ENCODE measurements at regions not wholly inside any gene's neighbourhood (a gene's known extent, or its start where the extent isn't known, plus 50 kb on each side); places are given as distances from the start of the nearest gene placed in this dataset.

- H3K36me3 ChIP-seq = no peaks in the 10 kb centered on the region
- no peaks in the 10 kb centered on the region for H3K9me3 ChIP-seq (replicated peaks)
- peaks cover 17% of the 10 kb centered on the region for H3K4me1 ChIP-seq
- peak; percentile 65 to 94 for DNase-seq
- peak overlapping the region; percentile 53 for H3K4me3 ChIP-seq
- H3K27me3 ChIP-seq = no peaks in the 10 kb centered on the region
- peak overlapping the region; percentile 93 for H3K27ac ChIP-seq
These were observed 563.2 kb upstream of the ADGRL2 start for GRCh38 chr1:81237473-81238089.

GRCh38 chr1:81234237-81234636, 566.5 kb upstream of the ADGRL2 start:
- DNase-seq = no peak
- H3K27ac ChIP-seq = no peak overlapping the region
- no peaks in the 10 kb centered on the region for H3K27me3 ChIP-seq
- no peak overlapping the region for H3K4me3 ChIP-seq
- peaks cover 28% of the 10 kb centered on the region for H3K4me1 ChIP-seq
- no peaks in the 10 kb centered on the region for H3K9me3 ChIP-seq (replicated peaks)
- no peaks in the 10 kb centered on the region for H3K36me3 ChIP-seq

GRCh38 chr1:81233591-81233990, 567.1 kb upstream of the ADGRL2 start:
- Histone ChIP-seq H3K27me3 (no peaks in the 10 kb centered on the region), H3K4me1 (peaks cover 21% of the 10 kb centered on the region), H3K9me3 (replicated peaks) (no peaks in the 10 kb centered on the region), H3K27ac (no peak overlapping the region), H3K36me3 (no peaks in the 10 kb centered on the region), H3K4me3 (no peak overlapping the region)
- DNase-seq = no peak

- peaks cover 19% of the 10 kb centered on the region for H3K4me1 ChIP-seq
- no peak for DNase-seq
- no peaks in the 10 kb centered on the region for H3K36me3 ChIP-seq
- H3K27me3 ChIP-seq = no peaks in the 10 kb centered on the region
- H3K4me3 ChIP-seq = no peak overlapping the region
- no peak overlapping the region for H3K27ac ChIP-seq
- no peaks in the 10 kb centered on the region for H3K9me3 ChIP-seq (replicated peaks)
These were observed 568.3 kb upstream of the ADGRL2 start for GRCh38 chr1:81232420-81232819.

- DNase-seq = no peak
- no peak overlapping the region; the same call in 1 of the 2 replicates for H3K27ac ChIP-seq
- no peak overlapping the region for H3K4me3 ChIP-seq
- no peaks in the 10 kb centered on the region for H3K36me3 ChIP-seq
- no peaks in the 10 kb centered on the region for H3K9me3 ChIP-seq (replicated peaks)
- H3K4me1 ChIP-seq = peaks cover 19% of the 10 kb centered on the region
- H3K27me3 ChIP-seq = no peaks in the 10 kb centered on the region
These were observed 569.0 kb upstream of the ADGRL2 start for GRCh38 chr1:81231729-81232038.

GRCh38 chr1:81230983-81231728, 569.6 kb upstream of the ADGRL2 start:
- no peaks in the 10 kb centered on the region for H3K27me3 ChIP-seq
- no peak overlapping the region for H3K4me3 ChIP-seq
- peak overlapping the region; percentile 24 for H3K27ac ChIP-seq

GRCh38 chr1:81228926-81229325, 571.8 kb upstream of the ADGRL2 start:
- Histone ChIP-seq H3K4me1 (peaks cover 13% of the 10 kb centered on the region), H3K4me3 (no peak overlapping the region), H3K27ac (no peak overlapping the region), H3K27me3 (no peaks in the 10 kb centered on the region), H3K9me3 (replicated peaks) (no peaks in the 10 kb centered on the region), H3K36me3 (no peaks in the 10 kb centered on the region)
- DNase-seq = no peak

More at GRCh38 chr1:81230983-81231728, 569.6 kb upstream of the ADGRL2 start:
- no peaks in the 10 kb centered on the region for H3K9me3 ChIP-seq (replicated peaks)
- H3K4me1 ChIP-seq = peaks cover 14% of the 10 kb centered on the region
- no peaks in the 10 kb centered on the region for H3K36me3 ChIP-seq
- peak in 1 of 2 experiments; percentile 43 for DNase-seq

- Histone ChIP-seq H3K27me3 (no peaks in the 10 kb centered on the region), H3K36me3 (no peaks in the 10 kb centered on the region), H3K4me1 (peaks cover 9% of the 10 kb centered on the region), H3K4me3 (no peak overlapping the region), H3K27ac (no peak overlapping the region), H3K9me3 (replicated peaks) (no peaks in the 10 kb centered on the region)
- DNase-seq = no peak
These were observed 574.2 kb upstream of the ADGRL2 start for GRCh38 chr1:81226603-81226928.

- Histone ChIP-seq H3K4me1 (peaks cover 4% of the 10 kb centered on the region), H3K27me3 (no peaks in the 10 kb centered on the region), H3K9me3 (replicated peaks) (no peaks in the 10 kb centered on the region), H3K36me3 (no peaks in the 10 kb centered on the region), H3K4me3 (no peak overlapping the region), H3K27ac (no peak overlapping the region)
- DNase-seq = no peak
These were observed 574.7 kb upstream of the ADGRL2 start for GRCh38 chr1:81225789-81226602.

- Histone ChIP-seq H3K4me1 (no peaks in the 10 kb centered on the region), H3K27ac (no peak overlapping the region), H3K9me3 (replicated peaks) (no peaks in the 10 kb centered on the region), H3K27me3 (no peaks in the 10 kb centered on the region), H3K4me3 (no peak overlapping the region), H3K36me3 (no peaks in the 10 kb centered on the region)
- no peak for DNase-seq
These were observed 576.5 kb upstream of the ADGRL2 start for GRCh38 chr1:81224222-81224621.

GRCh38 chr1:81221564-81221963, 579.2 kb upstream of the ADGRL2 start:
- no peaks in the 10 kb centered on the region for H3K9me3 ChIP-seq (replicated peaks)
- no peak overlapping the region for H3K4me3 ChIP-seq
- no peaks in the 10 kb centered on the region for H3K4me1 ChIP-seq
- no peaks in the 10 kb centered on the region for H3K36me3 ChIP-seq
- no peaks in the 10 kb centered on the region for H3K27me3 ChIP-seq
- H3K27ac ChIP-seq = no peak overlapping the region
- DNase-seq = no peak

- no peaks in the 10 kb centered on the region for H3K4me1 ChIP-seq
- no peaks in the 10 kb centered on the region for H3K27me3 ChIP-seq
These were observed 580.1 kb upstream of the ADGRL2 start for GRCh38 chr1:81220614-81221071.

GRCh38 chr1:81217058-81217457, 583.7 kb upstream of the ADGRL2 start:
- Histone ChIP-seq H3K36me3 (no peaks in the 10 kb centered on the region), H3K27me3 (no peaks in the 10 kb centered on the region), H3K27ac (no peak overlapping the region), H3K9me3 (replicated peaks) (no peaks in the 10 kb centered on the region), H3K4me3 (no peak overlapping the region), H3K4me1 (no peaks in the 10 kb centered on the region)
- no peak for DNase-seq

More at GRCh38 chr1:81220614-81221071, 580.1 kb upstream of the ADGRL2 start:
- Histone ChIP-seq H3K9me3 (replicated peaks) (no peaks in the 10 kb centered on the region), H3K36me3 (no peaks in the 10 kb centered on the region), H3K27ac (no peak overlapping the region), H3K4me3 (no peak overlapping the region)
- no peak for DNase-seq

GRCh38 chr1:81213279-81213678, 587.5 kb upstream of the ADGRL2 start:
- H3K4me3 ChIP-seq = no peak overlapping the region
- no peaks in the 10 kb centered on the region; the same call in 1 of the 2 replicates for H3K9me3 ChIP-seq (replicated peaks)
- H3K36me3 ChIP-seq = no peaks in the 10 kb centered on the region
- no peaks in the 10 kb centered on the region for H3K4me1 ChIP-seq
- no peak for DNase-seq
- H3K27ac ChIP-seq = no peak overlapping the region
- no peaks in the 10 kb centered on the region for H3K27me3 ChIP-seq

- H3K27ac ChIP-seq = no peak overlapping the region
- H3K4me3 ChIP-seq = no peak overlapping the region
- no peaks in the 10 kb centered on the region for H3K4me1 ChIP-seq
- DNase-seq = no peak
- H3K36me3 ChIP-seq = no peaks in the 10 kb centered on the region
- no peaks in the 10 kb centered on the region; the same call in 1 of the 2 replicates for H3K9me3 ChIP-seq (replicated peaks)
- H3K27me3 ChIP-seq = no peaks in the 10 kb centered on the region
These were observed 591.3 kb upstream of the ADGRL2 start for GRCh38 chr1:81209461-81209860.
